NCI-H510A treated with DMSO at 0.1 percent for 48 hours (cell line): ENCODE measurements at regions not wholly inside any gene's neighbourhood (a gene's known extent, or its start where the extent isn't known, plus 50 kb on each side); places are given as distances from the start of the nearest gene placed in this dataset.

Experiments
- DNase-seq: peaks from one replicate; lab custom pipeline; 2025; lab: John Stamatoyannopoulos, UW

DNA sequence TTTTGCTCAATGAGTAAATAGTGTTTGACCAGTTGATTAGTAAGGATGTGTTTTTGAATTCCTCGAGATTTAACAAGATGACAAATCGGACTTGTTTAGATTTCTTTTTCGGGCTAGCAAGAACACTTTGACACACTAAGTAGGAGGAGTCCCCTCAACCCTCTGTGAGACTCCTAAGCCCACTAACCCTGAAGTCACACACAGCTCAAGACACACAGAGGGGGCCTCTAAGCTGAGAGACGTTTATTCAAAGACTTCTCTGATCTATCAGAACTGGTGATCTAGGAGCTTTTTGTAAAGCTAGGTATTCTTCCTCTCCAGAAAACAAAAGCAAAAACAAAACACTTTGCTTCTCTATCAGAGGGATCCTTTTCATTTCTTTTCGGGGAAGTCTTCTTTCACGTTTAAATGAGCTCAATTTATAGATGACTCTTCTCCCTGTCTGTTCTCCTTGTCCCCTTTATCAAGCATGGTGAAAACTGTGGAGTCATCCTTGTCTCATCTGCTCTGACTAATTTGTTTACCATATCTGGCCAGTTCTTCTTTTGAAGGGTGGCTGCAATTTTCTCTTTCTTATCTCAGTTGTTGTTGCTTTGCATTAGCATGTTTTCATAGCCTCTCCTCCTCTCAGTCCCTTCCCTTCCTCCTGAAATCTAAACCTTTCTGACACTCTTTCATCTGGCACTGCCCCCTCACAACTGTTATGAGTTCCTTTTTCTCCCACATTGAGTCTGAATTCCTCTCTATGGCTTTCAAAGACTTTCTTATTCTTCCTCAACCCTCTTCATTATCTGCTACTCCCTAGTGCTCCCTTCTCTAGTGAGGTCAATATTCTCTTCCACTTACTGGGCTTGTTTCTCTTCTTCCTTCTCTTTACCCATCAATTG lies 68.5 kb upstream of the RAI14 start:
- peak; percentile 23 for DNase-seq

DNA sequence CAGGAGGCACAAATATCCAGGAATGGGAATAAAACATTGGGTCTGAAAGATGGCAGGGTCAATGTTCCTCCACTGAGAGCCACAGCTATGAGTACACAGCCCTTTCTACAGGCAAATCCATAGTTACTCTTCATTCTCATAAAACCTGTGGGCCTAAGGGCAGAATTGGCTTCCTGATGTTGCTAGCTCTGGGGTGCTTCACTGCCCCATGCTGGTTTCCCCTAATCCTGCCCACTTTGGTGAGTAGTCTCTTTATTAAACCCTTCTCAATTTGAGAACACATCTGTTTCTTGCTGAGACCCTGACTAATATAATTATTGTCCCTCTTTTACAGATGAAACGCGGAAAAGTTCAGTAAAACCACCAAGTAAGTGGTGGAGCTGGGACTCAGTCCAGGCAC lies 66.3 kb upstream of the RAI14 start:
- no peak for DNase-seq

DNA sequence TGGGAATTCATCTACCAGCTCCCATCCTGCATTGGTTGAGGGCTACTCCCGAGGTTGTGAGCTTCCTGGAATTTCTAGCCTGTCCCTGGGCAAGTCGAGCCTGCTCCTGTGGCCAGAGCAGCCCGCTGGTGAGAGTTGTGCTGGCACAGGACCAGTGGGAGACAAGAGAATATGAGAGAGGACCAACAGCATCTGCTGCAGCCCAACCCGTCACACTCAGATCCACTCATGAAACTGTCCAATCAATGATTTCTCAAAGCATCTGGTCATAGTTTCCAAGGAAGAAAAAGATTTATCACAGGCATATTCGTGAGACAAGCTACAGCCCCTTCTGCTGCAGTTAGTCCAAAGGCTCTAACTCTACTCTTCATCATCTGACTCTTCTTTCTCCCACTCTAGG lies 64.4 kb upstream of the RAI14 start:
- DNase-seq, result no peak

DNA sequence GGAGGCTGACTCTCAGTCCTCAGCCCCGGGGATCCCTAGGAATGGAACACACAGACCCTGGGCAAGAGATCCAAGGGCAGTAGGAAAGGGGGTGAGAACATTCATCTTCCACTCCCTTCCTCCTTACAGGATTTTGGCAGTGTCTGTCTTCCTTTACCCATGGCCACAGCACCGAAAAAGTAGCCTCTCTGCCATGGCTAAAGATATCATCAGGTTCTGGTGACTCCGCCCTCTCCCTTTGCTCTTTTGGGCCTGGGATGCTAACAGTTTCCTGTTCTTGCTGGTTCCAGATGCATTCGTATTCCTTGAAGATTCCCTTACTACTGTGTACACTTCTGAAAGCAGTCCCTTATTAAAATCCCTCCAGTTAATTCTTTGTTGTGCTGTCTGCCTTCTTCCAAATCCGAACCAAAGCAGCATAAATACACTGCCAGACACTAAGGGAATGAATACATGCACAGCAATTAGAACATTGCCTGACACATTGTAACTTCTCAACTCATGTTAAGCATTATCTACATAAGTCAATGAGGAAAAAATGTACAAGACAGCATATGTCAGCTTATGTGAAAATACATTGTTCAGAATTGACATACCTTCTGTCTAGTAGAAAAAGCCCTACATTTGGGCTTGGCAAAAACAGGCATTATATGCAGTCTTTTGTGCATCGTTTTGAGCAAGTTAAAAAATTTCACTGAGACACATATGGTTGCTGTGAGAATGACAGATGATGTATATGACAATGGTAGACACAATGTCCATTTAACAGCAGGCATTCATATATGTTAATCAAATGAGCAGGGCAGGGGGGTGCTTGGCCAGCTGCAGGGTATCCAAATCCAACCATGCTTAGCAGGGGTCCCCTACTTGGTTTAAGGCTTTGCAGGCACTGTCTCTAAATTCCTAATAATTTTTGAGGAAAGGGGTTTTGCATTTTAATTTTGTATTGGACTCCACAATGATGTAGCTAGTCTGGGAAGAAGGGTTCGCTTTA lies 58.8 kb upstream of the RAI14 start:
- no peak for DNase-seq

DNA sequence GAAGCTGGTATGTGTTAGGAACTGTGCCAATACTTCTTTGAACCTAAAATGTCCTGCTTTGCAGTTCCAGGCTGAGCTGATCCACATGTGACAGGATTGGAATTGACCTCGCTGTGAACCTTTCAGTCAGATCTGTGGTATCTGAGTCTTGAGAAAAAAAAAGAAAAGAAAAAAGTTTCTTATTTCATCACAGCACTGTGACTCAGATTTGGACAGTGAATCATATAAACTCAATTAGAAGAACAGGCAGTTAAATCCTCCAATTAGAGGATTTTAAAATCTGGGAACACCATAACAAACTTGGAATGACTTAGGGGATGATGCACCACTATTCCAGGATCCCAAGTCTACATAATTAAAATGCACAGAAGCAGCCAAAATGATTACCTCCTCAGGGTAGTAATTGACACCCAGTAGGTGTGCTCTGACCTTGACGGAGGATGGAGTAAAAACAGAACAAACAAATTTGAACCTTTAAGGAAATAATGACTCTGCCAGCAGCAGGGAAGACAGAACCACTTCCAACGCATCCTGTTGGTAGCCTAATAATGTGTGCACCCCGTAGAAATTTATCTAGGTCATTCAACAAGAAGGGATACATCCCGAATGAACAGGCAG lies 57.8 kb upstream of the RAI14 start:
- DNase-seq, result no peak

DNA sequence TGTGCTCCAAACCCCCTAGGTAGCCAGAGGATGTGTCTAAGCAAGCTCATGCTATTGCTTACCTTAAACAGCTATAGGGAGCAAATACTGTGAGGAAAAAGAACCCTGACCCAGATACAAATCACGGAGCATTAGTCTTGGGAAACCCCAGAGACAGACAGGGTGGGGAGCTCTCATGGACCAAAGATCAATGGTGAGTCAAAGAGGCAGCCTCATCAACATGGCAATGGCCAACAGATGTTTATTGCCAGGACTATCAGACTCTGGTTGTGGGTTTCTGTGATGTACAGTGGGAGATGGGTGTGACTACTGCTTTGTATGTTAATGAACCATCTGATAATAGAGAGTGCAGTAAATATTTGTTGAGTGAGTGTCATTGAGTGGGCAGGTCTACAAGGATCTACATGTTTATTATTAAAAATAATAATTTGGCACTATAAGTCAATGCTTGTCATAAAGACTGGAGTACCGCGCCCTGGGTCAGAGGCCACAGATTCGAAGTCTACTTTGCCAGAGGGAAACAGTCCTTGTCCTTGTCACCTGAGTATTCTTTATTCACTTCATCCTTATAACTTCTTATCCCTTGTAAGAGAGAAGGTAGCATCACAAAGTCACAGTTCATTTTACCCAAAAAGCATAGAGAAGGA lies 56.5 kb upstream of the RAI14 start:
- no peak for DNase-seq

DNA sequence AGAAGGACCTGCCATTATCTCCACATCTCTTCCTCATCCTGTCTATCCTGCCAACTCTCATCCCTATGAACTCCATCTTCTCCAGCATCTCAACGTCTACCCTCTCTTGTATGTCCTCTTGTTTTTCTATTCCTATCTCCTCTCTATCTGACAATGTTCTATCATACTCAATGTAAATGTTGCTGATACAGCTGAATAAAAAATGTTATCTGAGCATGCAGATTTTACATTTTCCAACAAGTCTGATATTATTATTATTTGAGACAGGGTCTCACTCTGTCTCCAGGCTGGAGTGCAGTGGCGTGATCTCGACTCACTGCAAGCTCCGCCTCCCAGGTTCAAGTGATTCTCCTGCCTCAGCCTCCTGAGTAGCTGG lies 56.0 kb upstream of the RAI14 start:
- no peak for DNase-seq

DNA sequence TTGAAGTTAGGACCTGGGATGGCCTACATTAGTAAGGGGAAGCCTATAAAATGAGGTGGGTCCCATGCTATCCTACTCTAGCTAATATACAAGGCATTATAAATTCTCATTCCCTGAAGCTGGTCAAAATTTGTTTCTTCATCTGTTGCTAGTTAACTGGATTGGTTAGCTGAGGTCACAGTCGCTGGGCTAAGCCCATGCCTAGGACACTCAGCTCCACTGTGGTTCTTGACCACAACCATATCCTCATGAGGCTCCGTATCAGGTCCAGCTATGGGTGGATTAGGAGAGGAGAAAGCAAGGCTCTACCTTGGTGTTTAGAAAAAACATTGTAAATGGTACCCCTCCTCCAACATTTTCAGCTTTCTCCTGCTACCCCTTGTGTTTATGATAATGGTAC lies 52.8 kb upstream of the RAI14 start:
- DNase-seq, result no peak

DNA sequence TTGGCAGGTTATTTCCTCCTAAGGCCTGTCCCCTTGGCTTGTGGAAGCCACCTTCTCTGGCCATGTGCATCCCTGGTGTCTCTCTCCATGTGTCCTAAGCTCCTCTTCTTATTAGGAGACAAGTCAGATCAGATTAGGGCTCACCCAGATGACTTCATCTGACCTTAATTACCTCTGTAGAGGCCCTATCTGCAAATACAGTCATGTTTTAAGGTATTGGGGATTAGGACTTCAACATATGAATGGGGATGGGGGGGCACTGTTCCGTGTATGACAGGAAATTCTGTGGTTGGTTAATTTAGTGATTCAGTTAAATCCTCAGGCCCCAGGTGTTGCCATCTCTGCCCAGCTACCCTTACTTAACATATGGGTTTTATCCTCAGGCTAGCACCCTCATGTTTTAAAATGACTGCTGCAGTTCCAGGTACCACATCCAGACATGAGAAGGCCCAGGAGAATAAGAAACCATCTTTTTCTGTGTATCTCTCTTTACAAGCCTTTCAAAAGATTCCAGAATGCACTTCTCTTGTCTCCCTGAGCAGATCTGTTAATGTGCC lies 51.9 kb upstream of the RAI14 start:
- no peak for DNase-seq

DNA sequence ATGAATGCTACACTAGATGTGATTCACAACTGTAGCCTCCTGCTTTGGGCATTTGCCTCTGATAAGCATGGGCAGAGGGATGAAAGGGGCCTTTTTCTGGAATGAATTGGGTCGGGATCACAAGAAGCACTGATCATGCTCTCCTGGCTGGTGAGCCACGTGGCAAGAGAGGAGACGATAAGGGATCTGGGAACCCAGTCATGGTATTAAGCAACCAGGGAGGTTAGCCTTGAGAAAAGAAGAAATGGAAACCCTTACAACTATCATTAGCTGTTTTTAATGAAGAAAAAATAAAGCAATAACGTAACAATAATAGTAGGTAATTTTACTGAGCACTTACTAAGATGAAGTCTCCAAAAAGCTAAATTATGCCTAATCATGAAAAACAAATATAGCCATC lies 50.0 kb upstream of the RAI14 start:
- no peak for DNase-seq
